ENCODE measurements at regions not wholly inside any gene's neighbourhood (a gene's known extent, or its start where the extent isn't known, plus 50 kb on each side); places are given as distances from the start of the nearest gene placed in this dataset.

GRCh38 chr21:19759836-19760235 lies 1238.4 kb upstream of the NCAM2 start:
- H3K9me3 ChIP-seq, result peaks cover 0 to 9% (median 1%) of the 10 kb centered on the region in 8 donors
- peak; percentile 38 for DNase-seq

GRCh38 chr21:19767546-19767945 lies 1230.7 kb upstream of the NCAM2 start:
- peaks cover 0 to 6% (median 0%) of the 10 kb centered on the region in 8 donors for H3K9me3 ChIP-seq
- H3K36me3 ChIP-seq, result no peaks in the 10 kb centered on the region
- H3K27me3 ChIP-seq (replicated peaks in 1 of 7), result no peaks in the 10 kb centered on the region
- 45 to 67% (median 53%) methylated on average over 1 of the region's 1 CpG for WGBS, 5 donors
- DNase-seq, result no peak
- no peak overlapping the region for H3K4me3 ChIP-seq
- no peak overlapping the region for H3K27ac ChIP-seq
- no peak for TF ChIP-seq CTCF (IDR thresholded peaks at IDR 0.05 in 8 of 11, conservative IDR thresholded peaks at IDR 0.05 in 3 of 11)
- no peak for TF ChIP-seq POLR2A (IDR thresholded peaks at IDR 0.05)
- no peak for TF ChIP-seq POLR2AphosphoS5 (IDR thresholded peaks at IDR 0.05)
- H3K4me1 ChIP-seq, result no peaks in the 10 kb centered on the region
- intact Hi-C loops (cut with DNase I; ENCODE audit: low total_unique reads), result no loop called here

More at GRCh38 chr21:19759836-19760235, 1238.4 kb upstream of the NCAM2 start:
- no peak overlapping the region for H3K27ac ChIP-seq
- WGBS, 5 donors, result 90 to 96% (median 93%) methylated on average over 19 of the region's 19 CpGs
- TF ChIP-seq POLR2AphosphoS5 (IDR thresholded peaks at IDR 0.05) (no peak), POLR2A (IDR thresholded peaks at IDR 0.05) (no peak), CTCF (IDR thresholded peaks at IDR 0.05 in 8 of 11, conservative IDR thresholded peaks at IDR 0.05 in 3 of 11) (no peak)
- H3K36me3 ChIP-seq, result no peaks in the 10 kb centered on the region
- no peak overlapping the region for H3K4me3 ChIP-seq
- intact Hi-C loops (cut with DNase I; ENCODE audit: low total_unique reads), result no loop called here
- no peaks in the 10 kb centered on the region for H3K4me1 ChIP-seq
- no peaks in the 10 kb centered on the region for H3K27me3 ChIP-seq (replicated peaks in 1 of 7)

- intact Hi-C loops (cut with DNase I; ENCODE audit: low total_unique reads), result no loop called here
- TF ChIP-seq CTCF (IDR thresholded peaks at IDR 0.05 in 8 of 11, conservative IDR thresholded peaks at IDR 0.05 in 3 of 11) (no peak), POLR2AphosphoS5 (IDR thresholded peaks at IDR 0.05) (no peak), POLR2A (IDR thresholded peaks at IDR 0.05) (no peak)
- Histone ChIP-seq H3K36me3 (no peaks in the 10 kb centered on the region), H3K4me3 (no peak overlapping the region), H3K4me1 (no peaks in the 10 kb centered on the region), H3K27ac (no peak overlapping the region), H3K9me3 (peaks cover 0 to 3% (median 0%) of the 10 kb centered on the region in 8 donors), H3K27me3 (replicated peaks in 1 of 7) (no peaks in the 10 kb centered on the region)
- DNase-seq, result no peak
- WGBS, 5 donors, result 74 to 90% (median 79%) methylated on average over 2 of the region's 2 CpGs
These were observed 1226.3 kb upstream of the NCAM2 start for GRCh38 chr21:19771881-19772280.

- intact Hi-C loops (cut with DNase I; ENCODE audit: low total_unique reads), result no loop called here
- WGBS, 5 donors, result 59 to 78% (median 68%) methylated on average over 1 of the region's 1 CpG
- no peak for DNase-seq
These were observed 1222.1 kb upstream of the NCAM2 start for GRCh38 chr21:19776076-19776475.

More at GRCh38 chr21:19776076-19776475, 1222.1 kb upstream of the NCAM2 start:
- Histone ChIP-seq H3K9me3 (peaks cover 0 to 30% (median 18%) of the 10 kb centered on the region in 8 donors), H3K4me3 (no peak overlapping the region), H3K36me3 (no peaks in the 10 kb centered on the region), H3K4me1 (no peaks in the 10 kb centered on the region), H3K27ac (no peak overlapping the region), H3K27me3 (replicated peaks in 1 of 7) (no peaks in the 10 kb centered on the region)
- no peak for TF ChIP-seq CTCF (IDR thresholded peaks at IDR 0.05 in 8 of 11, conservative IDR thresholded peaks at IDR 0.05 in 3 of 11)
- no peak for TF ChIP-seq POLR2A (IDR thresholded peaks at IDR 0.05)
- no peak for TF ChIP-seq POLR2AphosphoS5 (IDR thresholded peaks at IDR 0.05)
